ENCODE measurements at regions not wholly inside any gene's neighbourhood (a gene's known extent, or its start where the extent isn't known, plus 50 kb on each side); places are given as distances from the start of the nearest gene placed in this dataset.
"Not testable (repeated sequence)": the region's sequence is repeated elsewhere in the genome, so short reads cannot be mapped to it uniquely, and the experiment has no call there.

GRCh38 chr1:4175566-4176405 is 275.7 kb upstream of the C1orf174 start:
- DNase-seq = no peak

GRCh38 chr1:4176841-4177240 is 276.8 kb upstream of the C1orf174 start:
- DNase-seq = no peak

GRCh38 chr1:4177425-4178150 is 277.5 kb upstream of the C1orf174 start:
- DNase-seq = no peak

- no peak for DNase-seq
Measured at GRCh38 chr1:4178501-4179113, 278.5 kb upstream of the C1orf174 start.

- no peak for DNase-seq
Measured at GRCh38 chr1:4179914-4180735, 280.1 kb upstream of the C1orf174 start.

- DNase-seq = not testable (repeated sequence)
Measured at GRCh38 chr1:4186486-4186885, 286.4 kb upstream of the C1orf174 start.

- no peak for DNase-seq
Measured at GRCh38 chr1:4203501-4203900, 303.4 kb upstream of the C1orf174 start.

GRCh38 chr1:4207183-4207582 is 307.1 kb upstream of the C1orf174 start:
- DNase-seq = no peak

- DNase-seq = no peak
Measured at GRCh38 chr1:4207842-4208692, 308.0 kb upstream of the C1orf174 start.

- DNase-seq = no peak
Measured at GRCh38 chr1:4210043-4210442, 310.0 kb upstream of the C1orf174 start.

- no peak for DNase-seq
Measured at GRCh38 chr1:4212796-4213195, 312.7 kb upstream of the C1orf174 start.

- no peak for DNase-seq
Measured at GRCh38 chr1:4213366-4213973, 313.4 kb upstream of the C1orf174 start.

GRCh38 chr1:4214826-4215225 is 314.8 kb upstream of the C1orf174 start:
- no peak for DNase-seq

- no peak for DNase-seq
Measured at GRCh38 chr1:4215391-4215790, 315.3 kb upstream of the C1orf174 start.

- DNase-seq = no peak
Measured at GRCh38 chr1:4216231-4216630, 316.2 kb upstream of the C1orf174 start.

- DNase-seq = no peak
Measured at GRCh38 chr1:4218619-4219018, 318.5 kb upstream of the C1orf174 start.

- DNase-seq = no peak
Measured at GRCh38 chr1:4219111-4219510, 319.0 kb upstream of the C1orf174 start.

- DNase-seq = no peak
Measured at GRCh38 chr1:4219826-4220225, 319.8 kb upstream of the C1orf174 start.

- DNase-seq = no peak
Measured at GRCh38 chr1:4220362-4220761, 320.3 kb upstream of the C1orf174 start.

GRCh38 chr1:4221107-4221506 is 321.0 kb upstream of the C1orf174 start:
- DNase-seq = no peak

- DNase-seq = no peak
Measured at GRCh38 chr1:4224684-4225467, 324.8 kb upstream of the C1orf174 start.
